ENCODE measurements at regions not wholly inside any gene's neighbourhood (a gene's known extent, or its start where the extent isn't known, plus 50 kb on each side); places are given as distances from the start of the nearest gene placed in this dataset.

DNA sequence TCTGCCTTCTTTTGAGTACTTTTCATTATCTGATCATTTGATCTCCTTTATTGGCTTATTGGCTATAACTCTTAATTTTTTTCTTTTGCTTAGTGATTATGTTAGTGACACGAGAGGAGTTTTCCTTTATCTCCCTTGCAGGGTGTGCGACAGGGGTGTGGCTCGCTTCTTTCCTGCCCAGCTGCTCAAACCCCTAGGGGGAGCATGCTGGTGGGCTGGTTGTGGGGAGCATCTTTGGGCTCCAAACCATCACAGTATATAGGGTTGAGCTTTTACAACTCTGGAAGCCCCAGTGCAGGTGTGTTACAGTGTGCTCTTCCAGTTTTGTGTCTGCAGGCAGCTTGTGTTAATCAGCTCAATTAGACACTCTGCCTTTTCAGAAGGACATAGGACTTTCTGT lies 357.0 kb upstream of the TMEFF2 start:
- Histone ChIP-seq H3K4me2 (ENCODE audit: low read depth, low read length) (no peak overlapping the region), H3K4me1 (ENCODE audit: insufficient read depth, low read length) (no peaks in the 10 kb centered on the region), H3K36me3 (replicated peaks in 1 of 2; ENCODE audit: control insufficient read depth in 1 of 2, insufficient read depth in 2 of 2, low read length in 2 of 2) (no peaks in the 10 kb centered on the region), H3K4me3 (replicated peaks in 1 of 3; ENCODE audit: insufficient read depth in 1 of 3, low read depth in 2 of 3, low read length in 3 of 3) (no peak overlapping the region), H3K27ac (ENCODE audit: extremely low read length, insufficient read depth, low read length) (no peak overlapping the region), H3K79me2 (ENCODE audit: insufficient read depth, low read length) (no peaks in the 10 kb centered on the region), H3K9me3 (ENCODE audit: low read length) (no peaks in the 10 kb centered on the region), H4K20me1 (ENCODE audit: insufficient read depth, low read length) (no peaks in the 10 kb centered on the region), H3K9ac (ENCODE audit: insufficient read depth, low read depth, low read length) (no peak overlapping the region), H3K27me3 (ENCODE audit: control insufficient read depth in 1 of 2, insufficient read depth in 2 of 2, low read length in 2 of 2) (no peaks in the 10 kb centered on the region), H2AFZ (ENCODE audit: low read length) (no peak overlapping the region)
- POLR2A ChIA-PET: no interaction called here
- FAIRE-seq (no peak), ATAC-seq (peak; percentile 52; the same call in 2 of the 3 replicates), DNase-seq (ENCODE audit: low spot score) (no peak)
- BruUV-seq (replicated peaks): no TSS peak
- 40% methylated on average over 3 of the region's 3 CpGs for WGBS (ENCODE audit: low lambda C conversion rate)
- in situ Hi-C loops (cut with HindIII; ENCODE audit: extremely low pct_ligation_motif_present, low pct_unique_long_range_greater_than_20kb): no loop called here
- intact Hi-C loops (cut with micrococcal nuclease; ENCODE audit: unreplicated experiment): loop anchor here (10.0 kb wide), 1 partner anchor 357 kb away; the partner anchor contains the start of gene TMEFF2
- CTCF ChIA-PET (ENCODE audit: low intra/inter-chr PET ratio, low total read pairs): no interaction called here
- TF ChIP-seq ZNF777 (CRISPR knock-in tag; IDR thresholded peaks at IDR 0.05) (no peak), GABPA (IDR thresholded peaks at IDR 0.05; ENCODE audit: low read depth, low read length) (no peak), GABPA (CRISPR knock-in tag; IDR thresholded peaks at IDR 0.05; ENCODE audit: low read depth) (no peak), ZNF83 (CRISPR knock-in tag; IDR thresholded peaks at IDR 0.05; ENCODE audit: borderline replicate concordance) (no peak), NKX3-1 (CRISPR knock-in tag; IDR thresholded peaks at IDR 0.05) (no peak), ZNF670 (CRISPR knock-in tag; IDR thresholded peaks at IDR 0.05; ENCODE audit: borderline replicate concordance) (no peak), ZHX2 (IDR thresholded peaks at IDR 0.05; ENCODE audit: low read depth) (no peak), ZHX2 (CRISPR knock-in tag; IDR thresholded peaks at IDR 0.05; ENCODE audit: borderline replicate concordance) (no peak), MLX (CRISPR knock-in tag; IDR thresholded peaks at IDR 0.05) (no peak), ESRRA (CRISPR knock-in tag; IDR thresholded peaks at IDR 0.05; ENCODE audit: low read depth) (no peak), ZNF44 (CRISPR knock-in tag; IDR thresholded peaks at IDR 0.05) (no peak), ZNF652 (CRISPR knock-in tag; IDR thresholded peaks at IDR 0.05; ENCODE audit: borderline replicate concordance, low read depth) (no peak), KLF16 (CRISPR knock-in tag; IDR thresholded peaks at IDR 0.05) (no peak), ZBTB46 (CRISPR knock-in tag; IDR thresholded peaks at IDR 0.05; ENCODE audit: borderline replicate concordance) (no peak), ZBTB1 (CRISPR knock-in tag; IDR thresholded peaks at IDR 0.05; ENCODE audit: borderline replicate concordance) (no peak), ZMYM4 (CRISPR knock-in tag; IDR thresholded peaks at IDR 0.05) (no peak)
- TF ChIP-seq, protein P1, sequence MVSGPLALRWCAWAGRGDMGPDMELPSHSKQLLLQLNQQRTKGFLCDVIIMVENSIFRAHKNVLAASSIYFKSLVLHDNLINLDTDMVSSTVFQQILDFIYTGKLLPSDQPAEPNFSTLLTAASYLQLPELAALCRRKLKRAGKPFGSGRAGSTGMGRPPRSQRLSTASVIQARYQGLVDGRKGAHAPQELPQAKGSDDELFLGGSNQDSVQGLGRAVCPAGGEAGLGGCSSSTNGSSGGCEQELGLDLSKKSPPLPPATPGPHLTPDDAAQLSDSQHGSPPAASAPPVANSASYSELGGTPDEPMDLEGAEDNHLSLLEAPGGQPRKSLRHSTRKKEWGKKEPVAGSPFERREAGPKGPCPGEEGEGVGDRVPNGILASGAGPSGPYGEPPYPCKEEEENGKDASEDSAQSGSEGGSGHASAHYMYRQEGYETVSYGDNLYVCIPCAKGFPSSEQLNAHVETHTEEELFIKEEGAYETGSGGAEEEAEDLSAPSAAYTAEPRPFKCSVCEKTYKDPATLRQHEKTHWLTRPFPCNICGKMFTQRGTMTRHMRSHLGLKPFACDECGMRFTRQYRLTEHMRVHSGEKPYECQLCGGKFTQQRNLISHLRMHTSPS (CRISPR knock-in tag; IDR thresholded peaks at IDR 0.05; ENCODE audit: low read depth): no peak
